Liver (tissue), 2 donors: ENCODE measurements at regions not wholly inside any gene's neighbourhood (a gene's known extent, or its start where the extent isn't known, plus 50 kb on each side); places are given as distances from the start of the nearest gene placed in this dataset.

Source experiments
- YY1 ChIP-seq: IDR thresholded peaks from 2 replicates; pipeline ENCODE4 v1.6.1; 2016; ENCODE audit warnings: antibody characterized with exemption, mild to moderate bottlenecking
- TF ChIP-seq, protein P1 (sequence below): fragments of 150-350 bp; IDR thresholded peaks from 2 replicates; pipeline ENCODE4 v1.5.1; 2017; ENCODE audit warnings: improper control_type of control experiment, low read depth, low read length; ENCODE audit not compliant: missing input control
- donor health status: healthy.

DNA sequence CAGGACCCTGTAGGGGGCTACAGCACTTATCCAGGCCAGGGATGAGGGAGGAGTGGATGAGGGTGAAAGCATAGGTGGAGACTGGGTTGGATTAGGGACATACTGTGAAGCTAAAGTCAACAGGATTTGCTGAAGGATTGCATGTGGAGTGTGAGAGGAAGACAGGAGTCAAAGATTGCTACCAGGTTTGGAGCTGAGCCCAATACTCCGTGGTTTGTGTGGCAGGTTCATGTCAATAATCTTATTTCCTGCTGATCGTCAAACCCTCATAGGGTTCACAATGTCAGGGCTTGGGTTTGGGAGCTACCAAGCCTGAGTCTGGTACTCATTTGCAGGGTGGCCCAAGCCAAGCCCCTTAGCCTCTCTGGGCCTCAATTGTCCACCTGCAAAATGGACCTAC, 77.1 kb upstream of the PLXNC1 start:
- TF ChIP-seq, protein P1, sequence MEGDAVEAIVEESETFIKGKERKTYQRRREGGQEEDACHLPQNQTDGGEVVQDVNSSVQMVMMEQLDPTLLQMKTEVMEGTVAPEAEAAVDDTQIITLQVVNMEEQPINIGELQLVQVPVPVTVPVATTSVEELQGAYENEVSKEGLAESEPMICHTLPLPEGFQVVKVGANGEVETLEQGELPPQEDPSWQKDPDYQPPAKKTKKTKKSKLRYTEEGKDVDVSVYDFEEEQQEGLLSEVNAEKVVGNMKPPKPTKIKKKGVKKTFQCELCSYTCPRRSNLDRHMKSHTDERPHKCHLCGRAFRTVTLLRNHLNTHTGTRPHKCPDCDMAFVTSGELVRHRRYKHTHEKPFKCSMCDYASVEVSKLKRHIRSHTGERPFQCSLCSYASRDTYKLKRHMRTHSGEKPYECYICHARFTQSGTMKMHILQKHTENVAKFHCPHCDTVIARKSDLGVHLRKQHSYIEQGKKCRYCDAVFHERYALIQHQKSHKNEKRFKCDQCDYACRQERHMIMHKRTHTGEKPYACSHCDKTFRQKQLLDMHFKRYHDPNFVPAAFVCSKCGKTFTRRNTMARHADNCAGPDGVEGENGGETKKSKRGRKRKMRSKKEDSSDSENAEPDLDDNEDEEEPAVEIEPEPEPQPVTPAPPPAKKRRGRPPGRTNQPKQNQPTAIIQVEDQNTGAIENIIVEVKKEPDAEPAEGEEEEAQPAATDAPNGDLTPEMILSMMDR, result no peak
- no peak for TF ChIP-seq YY1
